ENCODE measurements at regions not wholly inside any gene's neighbourhood (a gene's known extent, or its start where the extent isn't known, plus 50 kb on each side); places are given as distances from the start of the nearest gene placed in this dataset.

DNA sequence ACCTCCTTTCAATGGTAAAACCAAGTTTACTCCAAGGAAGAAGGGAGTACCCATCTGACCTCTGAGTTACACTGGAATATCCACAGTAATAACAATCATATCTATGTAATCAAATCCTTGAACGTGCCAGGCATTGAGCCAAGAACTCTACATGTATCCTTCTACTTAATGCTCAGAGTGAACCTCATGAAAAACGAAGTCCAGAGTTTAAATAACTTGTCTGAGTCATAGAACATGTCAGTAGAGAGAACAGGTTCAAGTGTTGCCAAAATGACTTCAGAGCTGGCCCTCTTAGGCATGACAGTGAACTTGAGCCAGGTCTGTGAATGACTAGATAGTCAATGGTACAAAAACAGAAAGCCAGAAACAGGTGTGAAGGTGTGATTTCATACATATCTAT, 164.1 kb upstream of the ZNF618 start:
- no peaks in the 10 kb centered on the region for H3K36me3 ChIP-seq (ENCODE audit: low read depth)
- no peaks in the 10 kb centered on the region for H3K9me3 ChIP-seq (ENCODE audit: severe bottlenecking)
- DNase-seq (ENCODE audit: low spot score) (no peak), ATAC-seq (ENCODE audit: low read depth) (no peak)
- no peaks in the 10 kb centered on the region for H3K4me1 ChIP-seq (ENCODE audit: insufficient read depth, poor library complexity, severe bottlenecking)
- H3K4me3 ChIP-seq (ENCODE audit: severe bottlenecking) = no peak overlapping the region
- TF ChIP-seq, protein P1, sequence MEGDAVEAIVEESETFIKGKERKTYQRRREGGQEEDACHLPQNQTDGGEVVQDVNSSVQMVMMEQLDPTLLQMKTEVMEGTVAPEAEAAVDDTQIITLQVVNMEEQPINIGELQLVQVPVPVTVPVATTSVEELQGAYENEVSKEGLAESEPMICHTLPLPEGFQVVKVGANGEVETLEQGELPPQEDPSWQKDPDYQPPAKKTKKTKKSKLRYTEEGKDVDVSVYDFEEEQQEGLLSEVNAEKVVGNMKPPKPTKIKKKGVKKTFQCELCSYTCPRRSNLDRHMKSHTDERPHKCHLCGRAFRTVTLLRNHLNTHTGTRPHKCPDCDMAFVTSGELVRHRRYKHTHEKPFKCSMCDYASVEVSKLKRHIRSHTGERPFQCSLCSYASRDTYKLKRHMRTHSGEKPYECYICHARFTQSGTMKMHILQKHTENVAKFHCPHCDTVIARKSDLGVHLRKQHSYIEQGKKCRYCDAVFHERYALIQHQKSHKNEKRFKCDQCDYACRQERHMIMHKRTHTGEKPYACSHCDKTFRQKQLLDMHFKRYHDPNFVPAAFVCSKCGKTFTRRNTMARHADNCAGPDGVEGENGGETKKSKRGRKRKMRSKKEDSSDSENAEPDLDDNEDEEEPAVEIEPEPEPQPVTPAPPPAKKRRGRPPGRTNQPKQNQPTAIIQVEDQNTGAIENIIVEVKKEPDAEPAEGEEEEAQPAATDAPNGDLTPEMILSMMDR (IDR thresholded peaks at IDR 0.05; ENCODE audit: poor library complexity, severe bottlenecking) = no peak
- no peak overlapping the region for H3K27ac ChIP-seq (ENCODE audit: poor library complexity, severe bottlenecking)
- no peaks in the 10 kb centered on the region for H3K27me3 ChIP-seq (ENCODE audit: insufficient read depth, poor library complexity, severe bottlenecking)

DNA sequence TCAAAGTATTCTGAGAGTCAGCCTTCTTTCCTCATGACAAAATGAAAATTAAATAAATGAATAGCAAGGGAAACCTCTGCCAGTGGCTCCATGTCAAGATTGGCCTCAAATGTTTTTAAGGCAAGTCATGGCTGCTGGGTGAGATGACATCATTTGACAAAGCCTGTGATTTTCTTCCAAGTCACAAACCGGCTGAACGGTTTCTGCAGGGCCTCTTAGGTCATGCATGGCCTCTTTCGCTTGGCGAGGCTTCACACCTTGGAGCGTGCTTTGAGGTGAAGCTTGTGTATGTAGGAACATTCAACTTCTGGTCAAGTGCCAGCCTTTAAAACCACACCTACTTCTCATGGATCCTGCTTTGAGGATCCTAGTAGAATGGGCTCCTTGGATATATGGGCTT, 161.0 kb upstream of the ZNF618 start:
- DNase-seq (ENCODE audit: low spot score) = no peak
- H3K4me3 ChIP-seq (ENCODE audit: severe bottlenecking) = no peak overlapping the region
- H3K27ac ChIP-seq (ENCODE audit: poor library complexity, severe bottlenecking) = no peak overlapping the region
- H3K27me3 ChIP-seq (ENCODE audit: insufficient read depth, poor library complexity, severe bottlenecking) = no peaks in the 10 kb centered on the region
- ATAC-seq (ENCODE audit: low read depth) = no peak
- H3K36me3 ChIP-seq (ENCODE audit: low read depth) = no peaks in the 10 kb centered on the region
- H3K4me1 ChIP-seq (ENCODE audit: insufficient read depth, poor library complexity, severe bottlenecking) = no peaks in the 10 kb centered on the region
- no peaks in the 10 kb centered on the region for H3K9me3 ChIP-seq (ENCODE audit: severe bottlenecking)
- TF ChIP-seq, protein P1 (IDR thresholded peaks at IDR 0.05; ENCODE audit: poor library complexity, severe bottlenecking) = no peak

DNA sequence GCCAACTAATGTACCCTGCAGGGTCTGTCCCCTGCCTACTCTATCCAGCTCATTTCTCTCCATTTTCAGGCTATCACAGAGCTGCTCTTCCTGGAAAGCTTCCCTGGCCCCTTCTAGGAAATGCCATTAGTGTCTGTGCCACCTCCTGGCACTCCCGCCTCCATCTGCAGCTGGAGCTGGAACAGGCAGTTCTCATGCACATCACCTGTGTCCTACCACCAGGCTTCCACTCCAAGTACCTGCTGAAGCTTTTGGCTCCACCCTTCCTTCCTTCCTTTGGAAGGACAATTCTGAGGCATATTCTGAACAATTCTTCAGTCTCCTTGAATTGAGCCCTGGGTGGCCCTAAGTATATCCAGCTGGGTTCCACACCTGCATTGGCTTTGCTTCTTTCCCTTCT, 156.2 kb upstream of the ZNF618 start:
- ATAC-seq (ENCODE audit: low read depth) = no peak
- no peak overlapping the region for H3K27ac ChIP-seq (ENCODE audit: poor library complexity, severe bottlenecking)
- H3K27me3 ChIP-seq (ENCODE audit: insufficient read depth, poor library complexity, severe bottlenecking) = peaks cover 3% of the 10 kb centered on the region
- no peak overlapping the region for H3K4me3 ChIP-seq (ENCODE audit: severe bottlenecking)
- no peaks in the 10 kb centered on the region for H3K4me1 ChIP-seq (ENCODE audit: insufficient read depth, poor library complexity, severe bottlenecking)
- TF ChIP-seq, protein P1 (IDR thresholded peaks at IDR 0.05; ENCODE audit: poor library complexity, severe bottlenecking) = no peak
- no peaks in the 10 kb centered on the region for H3K36me3 ChIP-seq (ENCODE audit: low read depth)
- DNase-seq (ENCODE audit: low spot score) = no peak
- H3K9me3 ChIP-seq (ENCODE audit: severe bottlenecking) = no peaks in the 10 kb centered on the region

DNA sequence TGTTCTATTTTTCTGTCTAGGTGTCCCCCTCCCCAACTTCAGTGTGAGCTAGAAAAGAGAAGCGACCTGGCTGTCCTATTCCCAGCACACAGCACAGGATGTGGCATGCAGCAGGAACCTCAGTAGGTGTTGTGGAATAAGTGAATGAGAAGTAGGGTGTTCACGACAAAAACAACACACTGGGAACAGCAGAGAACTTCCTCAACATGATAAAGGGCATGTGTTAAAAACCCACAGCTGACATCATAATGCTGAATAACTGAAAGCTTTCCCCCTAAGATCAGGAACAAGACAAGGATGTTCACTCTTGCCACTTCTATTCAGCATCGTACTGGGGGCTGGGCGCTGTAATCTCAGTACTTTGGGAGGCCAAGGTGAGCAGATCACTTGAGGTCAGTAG, 155.6 kb upstream of the ZNF618 start:
- Histone ChIP-seq H3K36me3 (ENCODE audit: low read depth) (no peaks in the 10 kb centered on the region), H3K9me3 (ENCODE audit: severe bottlenecking) (no peaks in the 10 kb centered on the region), H3K27ac (ENCODE audit: poor library complexity, severe bottlenecking) (no peak overlapping the region), H3K4me3 (ENCODE audit: severe bottlenecking) (no peak overlapping the region), H3K4me1 (ENCODE audit: insufficient read depth, poor library complexity, severe bottlenecking) (no peaks in the 10 kb centered on the region), H3K27me3 (ENCODE audit: insufficient read depth, poor library complexity, severe bottlenecking) (peaks cover 3% of the 10 kb centered on the region)
- ATAC-seq (ENCODE audit: low read depth) = no peak
- TF ChIP-seq, protein P1 (IDR thresholded peaks at IDR 0.05; ENCODE audit: poor library complexity, severe bottlenecking) = no peak
- DNase-seq (ENCODE audit: low spot score) = no peak

DNA sequence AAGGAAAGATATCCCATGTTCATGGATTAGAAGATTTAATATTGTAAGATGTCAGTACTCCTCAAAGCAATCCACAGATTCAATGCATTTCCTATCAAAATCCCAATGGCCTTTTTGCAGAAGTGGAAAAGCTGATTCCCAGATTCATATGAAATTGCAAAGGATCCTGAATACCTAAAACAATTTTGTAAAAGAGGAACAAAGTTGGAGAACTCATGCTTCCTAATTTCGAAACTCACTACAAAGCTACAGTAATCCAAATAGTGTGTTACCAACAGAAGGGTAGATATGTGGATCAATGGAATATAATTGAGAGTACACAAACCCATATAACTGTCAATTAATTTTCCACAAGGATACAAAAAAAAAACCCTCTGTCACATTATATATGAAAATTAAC, 154.3 kb upstream of the ZNF618 start:
- no peak overlapping the region for H3K27ac ChIP-seq (ENCODE audit: poor library complexity, severe bottlenecking)
- no peaks in the 10 kb centered on the region for H3K36me3 ChIP-seq (ENCODE audit: low read depth)
- no peaks in the 10 kb centered on the region for H3K9me3 ChIP-seq (ENCODE audit: severe bottlenecking)
- DNase-seq (ENCODE audit: low spot score) = no peak
- no peak overlapping the region for H3K4me3 ChIP-seq (ENCODE audit: severe bottlenecking)
- H3K27me3 ChIP-seq (ENCODE audit: insufficient read depth, poor library complexity, severe bottlenecking) = peaks cover 3% of the 10 kb centered on the region
- TF ChIP-seq, protein P1 (IDR thresholded peaks at IDR 0.05; ENCODE audit: poor library complexity, severe bottlenecking) = no peak
- no peaks in the 10 kb centered on the region for H3K4me1 ChIP-seq (ENCODE audit: insufficient read depth, poor library complexity, severe bottlenecking)
- no peak for ATAC-seq (ENCODE audit: low read depth)
